IMR-90 (cell line): ENCODE measurements at regions not wholly inside any gene's neighbourhood (a gene's known extent, or its start where the extent isn't known, plus 50 kb on each side); places are given as distances from the start of the nearest gene placed in this dataset.

Source experiments
- ATAC-seq: fragments of 200-7000 bp; cut with Tn5 transposase; 2 replicates; pipeline ENCODE4 v1.9.1; 2020; ENCODE audit warnings: low read depth, mild to moderate bottlenecking, moderate library complexity
- BruUV-seq: library from RNA; stranded (reverse); fragments of 400-500 nt; replicated peaks from 2 replicates; lab custom pipeline; 2021; lab: Mats Ljungman, UMichigan
- CTCF ChIA-PET: fragments of 300-600 bp; formaldehyde crosslinking; extraction: SDS; loops from one replicate; lab custom pipeline; 2021; ENCODE audit warnings: antibody characterized with exemption; lab: Yijun Ruan, JAX
- POLR2A ChIA-PET: fragments of 300-600 bp; sonication (Branson Sonifier 250); formaldehyde crosslinking; loops from one replicate; lab custom pipeline; 2022; ENCODE audit warnings: antibody characterized with exemption; ENCODE audit not compliant: unreplicated experiment; lab: Charles Lee
- DNase-seq: peaks from one replicate; pipeline ENCODE4 v3.0.0; 2013
- H2AFZ ChIP-seq: replicated peaks from 2 replicates; pipeline ENCODE3; 2013; ENCODE audit warnings: low read length, mild to moderate bottlenecking; ENCODE audit not compliant: poor library complexity
- H2AK5ac ChIP-seq: 2 replicates; pipeline ENCODE4 v1.6.1; 2013; ENCODE audit warnings: low read depth, low read length, inconsistent platforms
- H2AK9ac ChIP-seq: replicated peaks from 2 replicates; pipeline ENCODE3; 2013; ENCODE audit warnings: mild to moderate bottlenecking, low read depth, low read length, moderate library complexity; ENCODE audit not compliant: poor library complexity
- H2BK120ac ChIP-seq: 2 replicates; pipeline ENCODE4 v1.6.1; 2013; ENCODE audit warnings: low read depth, low read length, inconsistent platforms
- H2BK15ac ChIP-seq: 3 replicates; pipeline ENCODE4 v1.6.1; 2013; ENCODE audit warnings: low read depth, low read length, inconsistent platforms
- H2BK20ac ChIP-seq: 2 replicates; pipeline ENCODE4 v1.6.1; 2013; ENCODE audit warnings: low read depth, mild to moderate bottlenecking, inconsistent platforms, low read length, moderate library complexity
- H2BK5ac ChIP-seq: 2 replicates; pipeline ENCODE4 v1.6.1; 2013; ENCODE audit warnings: mild to moderate bottlenecking, low read depth, low read length, inconsistent platforms; ENCODE audit not compliant: poor library complexity, severe bottlenecking
- H3K14ac ChIP-seq: replicated peaks from 2 replicates; pipeline ENCODE4 v1.6.1; 2013; ENCODE audit warnings: low read depth, low read length, inconsistent platforms
- H3K18ac ChIP-seq: 2 replicates; pipeline ENCODE4 v1.6.1; 2013; ENCODE audit warnings: low read depth, low read length, control low read depth
- H3K23ac ChIP-seq: 2 replicates; pipeline ENCODE4 v1.6.1; 2013; ENCODE audit warnings: low read depth, low read length, inconsistent platforms
- H3K27ac ChIP-seq: 2 replicates; pipeline ENCODE4 v1.5.1; 2013; ENCODE audit warnings: mild to moderate bottlenecking, control low read depth, low read length; ENCODE audit not compliant: insufficient read depth
- H3K27me3 ChIP-seq: 2 replicates; pipeline ENCODE4 v1.6.1; 2013; ENCODE audit warnings: low read length; ENCODE audit not compliant: control insufficient read depth, insufficient read depth
- H3K36me3 ChIP-seq: 2 replicates; pipeline ENCODE4 v1.6.1; 2013; ENCODE audit warnings: low read length, mixed read lengths; ENCODE audit not compliant: control insufficient read depth, insufficient read depth
- H3K4ac ChIP-seq: 2 replicates; pipeline ENCODE4 v1.6.1; 2013; ENCODE audit warnings: low read depth, low read length, inconsistent platforms
- H3K4me1 ChIP-seq: 2 replicates; pipeline ENCODE4 v1.6.1; 2013; ENCODE audit warnings: low read length, mixed read lengths; ENCODE audit not compliant: control insufficient read depth, insufficient read depth
- H3K4me2 ChIP-seq: 2 replicates; pipeline ENCODE4 v1.6.1; 2013; ENCODE audit warnings: low read depth, mild to moderate bottlenecking, control low read depth, low read length, moderate library complexity
- H3K4me3 ChIP-seq: 2 replicates; pipeline ENCODE4 v1.5.1; 2013; ENCODE audit warnings: low read depth, mild to moderate bottlenecking, control low read depth, low read length, moderate library complexity; ENCODE audit not compliant: insufficient read depth
- H3K56ac ChIP-seq: 2 replicates; pipeline ENCODE4 v1.6.1; 2013; ENCODE audit warnings: low read length, inconsistent platforms; ENCODE audit not compliant: insufficient read depth; ENCODE audit errors: extremely low read depth
- H3K79me1 ChIP-seq, 2 experiments: 2 replicates each; pipeline ENCODE4 v1.6.1; 2013; ENCODE audit warnings: low read length in 2 of 2, inconsistent platforms in 1 of 2, low read depth in 1 of 2
- H3K9ac ChIP-seq: 2 replicates; pipeline ENCODE4 v1.6.1; 2013; ENCODE audit warnings: low read depth, low read length, control low read depth
- H3K9me1 ChIP-seq: 2 replicates; pipeline ENCODE4 v1.6.1; 2013; ENCODE audit warnings: low read length, inconsistent platforms; ENCODE audit not compliant: insufficient read depth
- H3K9me3 ChIP-seq: 2 replicates; pipeline ENCODE4 v1.6.1; 2013; ENCODE audit warnings: low read length; ENCODE audit not compliant: control insufficient read depth, insufficient read depth
- H4K20me1 ChIP-seq: 2 replicates; pipeline ENCODE4 v1.6.1; 2013; ENCODE audit warnings: low read length, inconsistent platforms; ENCODE audit not compliant: insufficient read depth
- H4K5ac ChIP-seq: 2 replicates; pipeline ENCODE4 v1.6.1; 2013; ENCODE audit warnings: mild to moderate bottlenecking, low read depth, low read length, control low read depth
- H4K8ac ChIP-seq, 2 experiments: 2 replicates each; pipeline ENCODE4 v1.6.1; 2013; ENCODE audit warnings: low read depth in 2 of 2, low read length in 2 of 2, control low read depth in 1 of 2, inconsistent platforms in 1 of 2
- H4K91ac ChIP-seq: 2 replicates; pipeline ENCODE4 v1.6.1; 2013; ENCODE audit warnings: low read depth, low read length, inconsistent platforms; ENCODE audit not compliant: insufficient read depth
- BHLHE40 ChIP-seq: fragments of 150-350 bp; IDR thresholded peaks from 2 replicates; pipeline ENCODE4 v1.6.1; 2016; ENCODE audit warnings: mild to moderate bottlenecking, low read depth, low read length
- CEBPB ChIP-seq: IDR thresholded peaks from 2 replicates; pipeline ENCODE4 v1.6.1; 2012; ENCODE audit warnings: low read depth, low read length, improper control_type of control experiment
- CHD1 ChIP-seq: IDR thresholded peaks from 2 replicates; pipeline ENCODE4 v1.6.1; 2012; ENCODE audit warnings: low read depth, low read length, improper control_type of control experiment
- FOS ChIP-seq: fragments of 150-350 bp; IDR thresholded peaks from 2 replicates; pipeline ENCODE4 v1.6.1; 2016; ENCODE audit warnings: low read depth, low read length
- MAFK ChIP-seq: IDR thresholded peaks from 2 replicates; pipeline ENCODE4 v1.6.1; 2012; ENCODE audit warnings: low read depth, low read length, improper control_type of control experiment
- MAZ ChIP-seq: IDR thresholded peaks from 2 replicates; pipeline ENCODE4 v1.6.1; 2012; ENCODE audit warnings: low read depth, mild to moderate bottlenecking, low read length, improper control_type of control experiment, moderate library complexity, borderline replicate concordance
- MXI1 ChIP-seq: IDR thresholded peaks from 2 replicates; pipeline ENCODE4 v1.6.1; 2012; ENCODE audit warnings: low read depth, mild to moderate bottlenecking, low read length, moderate library complexity, borderline replicate concordance
- NFE2L2 ChIP-seq: fragments of 150-350 bp; IDR thresholded peaks from 2 replicates; pipeline ENCODE4 v1.6.1; 2016; ENCODE audit warnings: low read depth, mild to moderate bottlenecking, low read length
- SMC3 ChIP-seq: fragments of 150-350 bp; IDR thresholded peaks from 2 replicates; pipeline ENCODE4 v1.6.1; 2016; ENCODE audit warnings: low read depth, mild to moderate bottlenecking, antibody characterized with exemption, low read length, moderate library complexity
- USF2 ChIP-seq: fragments of 150-350 bp; IDR thresholded peaks from 2 replicates; pipeline ENCODE4 v1.6.1; 2017; ENCODE audit warnings: mild to moderate bottlenecking, antibody characterized with exemption, low read length, low read depth
- WGBS, 2 experiments: methylation state at CpG; one replicate each; pipeline versions ENCODE4 v1.1.5 to v1.1.7; 2013; ENCODE audit warnings: missing lambda C conversion rate in 2 of 2; ENCODE audit not compliant: insufficient read length in 1 of 2; ENCODE audit errors: extremely low coverage in 2 of 2; 5-methylcytosine and 5-hydroxymethylcytosine counted together
- dilution Hi-C: fragments of 300-500 bp; cut with HindIII; formaldehyde crosslinking; loops from one replicate; pipeline ENCODE4 v1.14.3; 2018; ENCODE audit warnings: low sequenced_read_pairs; ENCODE audit not compliant: unreplicated experiment
- in situ Hi-C: fragments of 300-500 bp; cut with MboI; formaldehyde crosslinking; loops from 3 replicates; pipeline ENCODE4 v1.14.3; 2019; ENCODE audit warnings: low sequenced_read_pairs, inconsistent platforms, mixed read lengths
- intact Hi-C: fragments of 100-400 bp; cut with micrococcal nuclease; formaldehyde crosslinking; loops from 2 replicates; pipeline ENCODE4 v1.10.0; 2022

GRCh38 chr5:118651002-118651401 is 337.3 kb downstream of the DTWD2 start:
- TF ChIP-seq CEBPB (no peak), MAZ (no peak), MAFK (no peak), SMC3 (no peak), FOS (no peak), CHD1 (no peak), BHLHE40 (no peak), NFE2L2 (no peak), MXI1 (no peak), USF2 (no peak)
- POLR2A ChIA-PET = no interaction called here

More at GRCh38 chr5:118651002-118651401, 337.3 kb downstream of the DTWD2 start:
- Histone ChIP-seq H3K18ac (no peak overlapping the region), H3K27me3 (no peaks in the 10 kb centered on the region), H3K4me1 (no peaks in the 10 kb centered on the region), H3K9me3 (peaks cover 4% of the 10 kb centered on the region), H3K79me1 (no peaks in the 10 kb centered on the region), H2AK5ac (no peak overlapping the region), H3K9me1 (no peaks in the 10 kb centered on the region), H3K14ac (no peak overlapping the region), H4K91ac (no peak overlapping the region), H2AK9ac (no peak overlapping the region), H4K8ac (no peak overlapping the region), H2AFZ (no peak overlapping the region), H3K23ac (no peak overlapping the region), H4K20me1 (no peaks in the 10 kb centered on the region), H3K36me3 (no peaks in the 10 kb centered on the region), H2BK5ac (no peak overlapping the region), H4K5ac (no peak overlapping the region), H3K56ac (no peak overlapping the region), H3K9ac (no peak overlapping the region), H3K4me3 (no peak overlapping the region), H3K27ac (no peak overlapping the region), H3K4me2 (no peak overlapping the region), H2BK20ac (no peak overlapping the region), H2BK120ac (no peak overlapping the region), H3K4ac (no peak overlapping the region), H2BK15ac (no peak overlapping the region)
- DNase-seq = no peak
- intact Hi-C loops = no loop called here
- BruUV-seq = no TSS peak
- dilution Hi-C loops = no loop called here
- WGBS, 2 experiments = no CpG with 5 or more reads among the region's 3 CpGs
- in situ Hi-C loops = no loop called here
- no peak for ATAC-seq
- CTCF ChIA-PET = no interaction called here
